DMS53 treated with DMSO at 0.1 percent for 48 hours (cell line): ENCODE measurements at regions not wholly inside any gene's neighbourhood (a gene's known extent, or its start where the extent isn't known, plus 50 kb on each side); places are given as distances from the start of the nearest gene placed in this dataset.

Source experiments
- DNase-seq: peaks from one replicate; lab custom pipeline; 2025; ENCODE audit not compliant: unreplicated experiment; lab: John Stamatoyannopoulos, UW

DNA sequence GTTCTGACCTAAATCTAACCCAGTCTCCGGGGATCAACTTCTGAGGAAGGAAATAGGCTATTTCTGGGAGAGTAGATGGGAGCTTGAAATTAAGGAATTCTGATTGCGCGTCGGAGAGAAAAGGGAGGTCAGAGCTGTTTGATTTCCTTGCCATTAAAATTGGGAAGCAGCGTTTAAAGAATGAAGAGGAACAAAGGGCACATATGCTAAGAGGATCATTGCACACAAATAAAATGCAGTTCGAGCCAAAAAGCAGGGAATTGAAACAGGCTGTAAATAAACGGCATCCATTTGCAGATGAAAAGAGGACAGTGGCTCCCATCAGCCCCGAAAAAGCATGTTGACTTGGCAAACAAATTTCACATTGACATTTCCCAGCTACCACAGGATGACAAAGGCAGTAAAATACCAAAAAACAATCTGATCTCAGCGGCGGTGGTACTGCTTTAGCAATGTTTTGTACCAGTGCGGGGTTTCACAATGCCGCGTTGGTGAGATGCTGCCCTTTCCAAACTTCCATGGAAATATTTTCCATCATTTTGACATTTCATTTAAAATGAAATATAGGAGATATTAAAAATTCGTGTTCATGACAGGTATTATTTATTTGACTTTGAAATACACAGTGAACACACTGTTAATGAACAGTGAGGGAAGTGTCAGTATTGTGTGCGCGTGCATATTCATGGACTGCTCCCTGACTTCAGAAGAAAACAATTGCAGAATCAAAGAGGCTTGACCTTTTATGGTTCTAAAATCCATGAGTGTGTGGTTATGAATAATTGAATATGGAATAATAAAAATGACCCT, 108.8 kb downstream of the SQOR start:
- no peak for DNase-seq

DNA sequence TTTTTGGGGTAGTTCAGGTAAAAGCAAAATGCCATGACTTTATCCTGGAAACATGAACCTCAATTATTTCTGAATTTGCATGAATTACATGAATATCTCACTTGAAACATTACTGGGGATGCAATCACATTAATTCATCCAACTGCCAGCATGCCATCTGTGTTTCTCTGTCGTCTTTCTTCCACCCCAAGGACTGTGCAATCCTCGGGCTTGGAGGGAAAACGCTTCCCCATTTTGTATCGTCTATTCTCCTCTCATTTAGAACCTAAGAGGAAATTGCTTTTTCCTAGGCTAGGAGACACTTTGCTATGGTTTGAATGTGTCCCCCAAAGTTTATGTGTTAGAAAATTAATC, 109.4 kb downstream of the SQOR start:
- DNase-seq: no peak

GRCh38 chr15:45747426-45747825, 112.6 kb downstream of the SQOR start:
- DNase-seq: no peak

DNA sequence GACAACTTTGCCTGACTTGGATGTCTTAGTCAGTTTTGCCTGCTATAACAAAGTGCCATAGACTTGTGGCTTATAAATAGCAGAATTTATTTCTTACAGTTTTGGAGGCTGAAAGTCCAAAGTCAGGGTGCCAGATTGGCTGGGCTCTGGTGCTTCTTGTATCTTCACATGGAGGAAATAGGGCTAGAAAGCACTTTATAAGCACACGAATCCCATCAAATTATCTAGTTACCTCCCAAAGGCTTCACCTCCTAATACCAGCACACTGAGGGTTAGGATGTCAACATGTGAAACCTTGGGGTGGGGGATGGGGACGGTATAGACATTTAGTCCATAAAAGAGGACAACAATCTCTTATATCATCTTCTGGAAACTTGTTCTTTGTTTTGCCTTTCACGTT, 116.8 kb downstream of the SQOR start:
- no peak for DNase-seq

DNA sequence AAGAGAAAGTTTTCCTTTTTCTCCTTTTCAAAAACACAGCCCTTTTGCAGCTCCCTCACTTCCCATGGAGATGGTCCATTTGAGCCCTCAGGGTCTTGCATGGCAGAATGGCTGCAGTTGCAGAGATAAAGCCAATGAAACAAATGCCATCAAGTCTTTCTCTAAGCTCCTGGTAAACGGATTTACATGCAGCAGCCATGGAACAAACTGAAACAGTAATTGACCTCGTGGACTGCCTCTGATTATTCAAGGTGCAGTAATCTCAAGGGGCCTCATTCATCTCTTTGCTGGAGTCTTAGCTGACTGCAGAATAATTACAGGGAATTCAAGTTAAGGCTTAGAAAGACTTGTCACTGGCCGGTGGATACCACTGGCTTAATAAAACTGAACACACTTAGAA, 125.1 kb downstream of the SQOR start:
- DNase-seq: no peak

DNA sequence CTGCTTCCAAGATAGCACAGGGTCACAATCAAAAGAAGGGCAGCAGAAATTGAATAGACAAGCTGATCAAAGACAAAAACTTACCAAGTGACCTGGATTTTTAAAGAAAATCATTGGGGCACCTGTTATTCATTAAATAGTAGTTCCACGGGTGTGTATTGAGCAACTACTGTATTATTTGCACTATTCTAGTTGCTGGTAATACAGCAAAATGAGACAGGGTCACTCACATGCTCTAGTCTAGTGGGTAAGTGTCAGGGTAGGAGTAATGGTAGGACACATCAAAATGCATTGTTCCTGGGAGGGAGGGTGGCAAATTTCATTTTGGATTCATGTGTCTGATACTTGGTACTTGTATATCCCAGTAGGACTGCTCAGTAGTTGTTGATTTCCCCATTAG, 127.9 kb downstream of the SQOR start:
- no peak for DNase-seq

- no peak for DNase-seq
Observed at GRCh38 chr15:45763170-45763869, 128.5 kb downstream of the SQOR start.

DNA sequence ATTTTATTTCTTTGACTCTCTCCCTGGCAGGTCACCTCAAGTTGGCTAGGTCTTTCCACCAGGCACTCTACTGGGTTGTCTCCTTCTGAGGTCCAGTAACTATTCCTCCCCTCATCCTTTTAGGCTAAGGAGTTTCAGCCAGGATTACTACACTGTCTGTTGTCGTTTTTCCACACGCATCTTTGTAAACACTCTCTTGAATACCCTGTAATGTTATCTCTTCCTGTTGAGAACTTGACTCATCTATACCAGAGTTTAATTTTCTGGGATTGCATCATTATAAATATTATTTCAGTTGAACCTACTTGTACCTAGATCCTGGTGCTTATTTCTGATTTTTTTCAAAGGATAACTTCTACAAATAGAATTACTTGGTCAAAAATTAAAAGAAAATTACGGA, 138.3 kb downstream of the SQOR start:
- peak; percentile 53 for DNase-seq

- no peak for DNase-seq
Observed at GRCh38 chr15:45776772-45777171, 141.9 kb downstream of the SQOR start.

DNA sequence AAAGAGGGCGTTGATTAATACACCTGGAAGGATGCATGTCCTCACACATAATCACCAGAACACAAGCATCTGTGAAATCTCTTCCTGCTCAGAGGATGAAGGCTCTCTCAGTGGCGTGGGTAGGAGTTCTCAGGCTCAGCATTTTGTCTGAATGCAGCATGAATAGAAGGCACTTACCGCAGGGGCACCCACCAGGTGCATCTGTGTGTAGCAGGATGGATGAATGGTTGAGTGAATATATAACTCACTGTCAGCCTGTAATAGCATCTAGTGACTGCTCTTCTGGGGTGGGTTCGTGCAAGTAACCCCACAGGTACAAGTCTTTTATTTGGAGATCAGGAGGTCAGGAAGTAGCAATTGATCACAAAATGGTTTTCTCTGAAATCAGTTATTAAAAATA, 143.0 kb downstream of the SQOR start:
- DNase-seq: no peak

DNA sequence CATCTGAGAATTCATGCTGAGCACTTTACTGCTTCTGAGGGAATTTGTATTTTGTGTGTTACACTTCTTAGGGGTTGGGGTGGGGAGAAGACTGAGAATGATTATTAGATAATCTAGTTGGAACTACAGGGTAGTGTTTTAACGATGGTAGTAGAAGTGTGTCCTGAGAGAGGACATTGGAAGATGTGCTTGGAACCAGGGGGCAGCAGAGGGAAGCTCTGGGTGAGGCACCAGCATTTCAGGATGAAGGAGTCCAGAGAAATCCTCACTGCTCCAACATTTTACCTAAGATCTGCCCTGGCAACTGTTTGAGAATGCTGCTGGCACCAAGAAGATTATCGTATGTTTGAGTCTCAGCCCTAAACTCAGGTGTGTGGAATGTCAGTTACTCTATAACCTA, 145.5 kb downstream of the SQOR start:
- DNase-seq: no peak

- DNase-seq: no peak
Observed at GRCh38 chr15:45784656-45785055, 149.8 kb downstream of the SQOR start.

GRCh38 chr15:45785897-45786296, 151.1 kb downstream of the SQOR start:
- no peak for DNase-seq

DNA sequence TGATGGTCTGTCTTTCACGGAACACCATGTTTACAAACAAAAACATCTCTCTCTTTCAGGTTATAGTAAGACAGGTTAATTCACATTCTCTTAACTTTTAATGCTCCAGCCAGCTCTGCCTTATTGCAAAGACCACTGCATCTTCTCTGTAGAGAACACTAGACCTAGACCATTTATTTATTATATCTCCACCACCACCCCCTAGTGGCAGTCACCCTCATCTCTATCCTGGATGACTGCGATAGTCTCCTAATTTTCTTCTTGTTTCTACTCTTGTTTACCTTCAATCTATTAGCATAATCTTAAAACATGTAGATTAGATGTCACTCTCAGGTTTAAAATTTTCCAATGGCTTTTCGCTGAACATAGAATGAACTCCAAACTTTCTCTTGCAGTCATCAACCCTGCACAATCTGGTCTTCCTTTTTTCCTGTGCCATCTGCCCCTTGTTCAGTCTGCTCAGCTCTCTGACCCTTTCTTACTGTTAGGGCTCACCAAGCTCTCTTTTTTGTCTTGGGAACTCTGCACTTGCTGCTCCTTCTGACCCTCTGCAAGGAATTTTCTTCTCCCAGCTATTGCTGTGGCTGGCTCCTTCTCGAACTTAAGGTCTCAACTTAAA, 155.6 kb downstream of the SQOR start:
- DNase-seq: peak; percentile 14

- DNase-seq: no peak
Observed at GRCh38 chr15:45794304-45794703, 159.5 kb downstream of the SQOR start.

GRCh38 chr15:45794712-45795439, 160.0 kb downstream of the SQOR start:
- DNase-seq: peak; percentile 59

- peak; percentile 71 for DNase-seq
Observed at GRCh38 chr15:45795440-45796069, 160.7 kb downstream of the SQOR start.

DNA sequence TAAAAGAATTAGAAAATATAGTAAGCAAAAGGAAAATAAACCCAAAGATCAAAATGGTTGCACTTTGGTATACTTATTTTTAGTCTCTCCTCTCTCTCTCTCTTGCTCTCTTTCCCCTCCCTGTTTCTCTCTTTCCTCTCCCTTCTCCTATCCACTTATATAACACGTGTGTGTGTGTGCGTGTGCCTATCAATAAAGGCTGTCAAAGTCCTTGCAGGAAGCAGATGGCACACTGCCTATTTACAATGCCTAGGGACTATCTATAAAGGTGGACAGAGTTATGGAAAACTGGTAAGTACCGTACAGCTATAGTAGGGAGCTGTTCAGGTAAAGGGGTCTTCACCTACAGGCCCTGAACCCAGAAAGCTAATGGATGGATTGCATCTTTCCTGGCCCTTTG, 161.6 kb downstream of the SQOR start:
- DNase-seq: peak; percentile 31

DNA sequence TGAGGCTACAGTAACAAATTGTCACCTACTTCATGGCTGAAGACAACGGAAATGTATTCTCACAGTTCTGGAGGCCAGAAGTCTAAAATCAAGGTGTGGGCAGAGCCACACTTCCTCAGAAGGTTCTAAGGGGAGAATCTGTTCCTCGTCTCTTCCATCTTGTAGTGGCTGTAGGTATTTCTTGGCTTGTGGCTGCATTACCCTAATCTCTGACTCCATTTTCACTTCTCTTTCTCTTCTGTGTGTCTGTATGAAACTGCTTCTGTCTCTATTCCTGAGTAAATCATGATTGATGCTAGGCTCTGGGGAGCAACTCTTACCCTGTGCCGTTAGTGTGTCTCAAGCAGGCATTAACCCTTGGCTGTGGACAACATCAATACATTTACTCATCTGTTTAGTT, 164.7 kb downstream of the SQOR start:
- DNase-seq: no peak

DNA sequence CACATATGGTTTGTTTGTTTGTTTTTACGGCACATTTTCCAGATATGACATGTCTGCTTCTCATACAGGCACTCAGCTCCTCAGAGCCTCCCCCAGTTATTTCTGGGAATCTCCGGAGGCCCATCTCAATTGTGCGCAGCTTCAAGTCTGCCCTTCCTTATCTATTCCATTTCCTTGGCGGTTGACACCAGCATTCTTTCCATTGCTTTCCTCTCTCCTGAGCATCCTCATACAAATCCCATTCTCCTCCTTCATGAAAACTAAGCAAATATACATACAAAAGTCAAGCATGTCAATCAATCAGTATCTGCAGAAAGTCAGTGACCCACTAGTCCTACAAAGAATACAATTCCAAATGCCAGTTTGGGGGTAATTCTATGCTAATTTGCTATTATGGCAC, 166.7 kb downstream of the SQOR start:
- DNase-seq: no peak

GRCh38 chr15:45802140-45802539, 167.3 kb downstream of the SQOR start:
- DNase-seq: peak; percentile 69
